ENCODE measurements at regions not wholly inside any gene's neighbourhood (a gene's known extent, or its start where the extent isn't known, plus 50 kb on each side); places are given as distances from the start of the nearest gene placed in this dataset.

- no peak for DNase-seq (ENCODE audit: low read depth in 2 of 2)
These were observed 139.9 kb upstream of the PLET1 start for GRCh38 chr11:112400476-112401014.

- DNase-seq (ENCODE audit: low read depth in 2 of 2) = no peak
These were observed 140.5 kb upstream of the PLET1 start for GRCh38 chr11:112401036-112401769.

GRCh38 chr11:112403432-112403831 lies 142.8 kb upstream of the PLET1 start:
- DNase-seq (ENCODE audit: low read depth in 2 of 2) = no peak

- DNase-seq (ENCODE audit: low read depth in 2 of 2) = no peak
These were observed 143.5 kb upstream of the PLET1 start for GRCh38 chr11:112404112-112404511.

GRCh38 chr11:112408517-112408916 lies 147.9 kb upstream of the PLET1 start:
- no peak for DNase-seq (ENCODE audit: low read depth in 2 of 2)

- no peak for DNase-seq (ENCODE audit: low read depth in 2 of 2)
These were observed 149.7 kb upstream of the PLET1 start for GRCh38 chr11:112410325-112410724.

GRCh38 chr11:112412383-112412782 lies 151.7 kb upstream of the PLET1 start:
- no peak for DNase-seq (ENCODE audit: low read depth in 2 of 2)

GRCh38 chr11:112417339-112417738 lies 156.7 kb upstream of the PLET1 start:
- DNase-seq (ENCODE audit: low read depth in 2 of 2) = no peak

GRCh38 chr11:112418438-112418837 lies 157.8 kb upstream of the PLET1 start:
- DNase-seq (ENCODE audit: low read depth in 2 of 2) = no peak

- no peak for DNase-seq (ENCODE audit: low read depth in 2 of 2)
These were observed 161.2 kb upstream of the PLET1 start for GRCh38 chr11:112421879-112422278.

GRCh38 chr11:112425121-112425520 lies 164.5 kb upstream of the PLET1 start:
- no peak for DNase-seq (ENCODE audit: low read depth in 2 of 2)

GRCh38 chr11:112437096-112437495 lies 176.4 kb upstream of the PLET1 start:
- no peak for DNase-seq (ENCODE audit: low read depth in 2 of 2)

- no peak for DNase-seq (ENCODE audit: low read depth in 2 of 2)
These were observed 179.0 kb upstream of the PLET1 start for GRCh38 chr11:112439614-112440013.

- no peak for DNase-seq (ENCODE audit: low read depth in 2 of 2)
These were observed 179.9 kb upstream of the PLET1 start for GRCh38 chr11:112440518-112440917.

- no peak for DNase-seq (ENCODE audit: low read depth in 2 of 2)
These were observed 187.5 kb upstream of the PLET1 start for GRCh38 chr11:112448168-112448567.

GRCh38 chr11:112448806-112449205 lies 188.1 kb upstream of the PLET1 start:
- DNase-seq (ENCODE audit: low read depth in 2 of 2) = no peak

GRCh38 chr11:112451250-112451649 lies 190.6 kb upstream of the PLET1 start:
- no peak for DNase-seq (ENCODE audit: low read depth in 2 of 2)

GRCh38 chr11:112453601-112454577 lies 193.2 kb upstream of the PLET1 start:
- DNase-seq (ENCODE audit: low read depth in 2 of 2) = peak; percentile 29 to 35

GRCh38 chr11:112454841-112455240 lies 194.2 kb upstream of the PLET1 start:
- no peak for DNase-seq (ENCODE audit: low read depth in 2 of 2)

GRCh38 chr11:112455791-112456190 lies 195.1 kb upstream of the PLET1 start:
- no peak for DNase-seq (ENCODE audit: low read depth in 2 of 2)

- no peak for DNase-seq (ENCODE audit: low read depth in 2 of 2)
These were observed 196.9 kb upstream of the PLET1 start for GRCh38 chr11:112457532-112457931.

- no peak for DNase-seq (ENCODE audit: low read depth in 2 of 2)
These were observed 198.3 kb upstream of the PLET1 start for GRCh38 chr11:112459001-112459400.

GRCh38 chr11:112460141-112460540 lies 199.5 kb upstream of the PLET1 start:
- DNase-seq (ENCODE audit: low read depth in 2 of 2) = no peak
